T-helper 17 cell (primary cell): ENCODE measurements at regions not wholly inside any gene's neighbourhood (a gene's known extent, or its start where the extent isn't known, plus 50 kb on each side); places are given as distances from the start of the nearest gene placed in this dataset.
"Not testable (repeated sequence)": the region's sequence is repeated elsewhere in the genome, so short reads cannot be mapped to it uniquely, and the experiment has no call there.

Experiments
- ATAC-seq: fragments of 150-1000 bp; cut with Tn5 transposase; 2 replicates; pipeline ENCODE4 v1.10.0; 2021; ENCODE audit warnings: mild to moderate bottlenecking, moderate library complexity
- DNase-seq, 3 donors: peaks; one replicate each; pipeline versions ENCODE4 v3.0.0 to v3.0.0-alpha.2; 2020 to 2021
- H3K9me3 ChIP-seq: one replicate; pipeline ENCODE4 v1.7.0; 2013; ENCODE audit warnings: low read length, mild to moderate bottlenecking; ENCODE audit not compliant: control insufficient read depth, poor library complexity, severe bottlenecking
- H3K27ac Mint-ChIP-seq: one replicate; pipeline ENCODE4 v1.8.0; 2022; ENCODE audit warnings: mild to moderate bottlenecking, moderate library complexity, mixed read lengths
- H3K27me3 Mint-ChIP-seq: one replicate; pipeline ENCODE4 v1.8.0; 2022; ENCODE audit warnings: mixed read lengths
- H3K36me3 Mint-ChIP-seq: one replicate; pipeline ENCODE4 v1.8.0; 2022; ENCODE audit warnings: low read depth, mixed read lengths
- H3K4me1 Mint-ChIP-seq: one replicate; pipeline ENCODE4 v1.8.0; 2022; ENCODE audit warnings: mild to moderate bottlenecking, mixed read lengths
- H3K4me3 Mint-ChIP-seq: one replicate; pipeline ENCODE4 v1.8.0; 2022; ENCODE audit warnings: mild to moderate bottlenecking, moderate library complexity, mixed read lengths

DNA sequence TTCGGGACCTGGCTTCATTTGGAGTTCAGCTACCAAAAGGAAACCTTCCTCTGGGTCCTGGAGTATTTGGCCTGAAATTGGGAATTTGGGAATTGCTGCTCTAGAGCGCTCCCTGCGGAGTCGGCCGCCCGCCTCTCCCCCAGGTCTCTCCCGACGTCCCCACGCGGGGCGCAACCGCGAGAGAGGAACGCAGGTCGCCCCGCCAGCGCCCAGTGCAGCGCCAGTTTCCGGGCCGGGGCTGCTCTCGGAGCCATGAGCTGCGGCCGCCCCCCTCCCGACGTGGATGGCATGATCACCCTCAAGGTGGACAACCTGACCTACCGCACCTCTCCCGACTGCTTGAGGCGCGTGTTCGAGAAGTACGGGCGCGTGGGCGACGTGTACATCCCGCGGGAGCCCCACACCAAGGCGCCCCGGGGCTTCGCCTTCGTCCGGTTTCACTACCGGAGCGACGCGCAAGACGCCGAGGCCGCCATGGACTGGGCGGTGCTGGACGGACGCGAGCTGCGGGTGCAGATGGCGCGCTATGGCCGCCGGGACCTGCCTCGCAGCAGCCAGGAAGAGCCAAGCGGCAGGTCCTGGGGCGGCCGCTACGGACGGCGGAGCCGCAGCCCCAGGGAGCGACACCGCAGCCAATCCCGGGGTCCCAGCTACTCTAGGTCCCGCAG lies 529.2 kb downstream of the TNS3 start:
- H3K36me3 Mint-ChIP-seq, H3K9me3 ChIP-seq, H3K27me3 Mint-ChIP-seq, H3K4me3 Mint-ChIP-seq, ATAC-seq, H3K27ac Mint-ChIP-seq, H3K4me1 Mint-ChIP-seq, DNase-seq: not testable (repeated sequence)

DNA sequence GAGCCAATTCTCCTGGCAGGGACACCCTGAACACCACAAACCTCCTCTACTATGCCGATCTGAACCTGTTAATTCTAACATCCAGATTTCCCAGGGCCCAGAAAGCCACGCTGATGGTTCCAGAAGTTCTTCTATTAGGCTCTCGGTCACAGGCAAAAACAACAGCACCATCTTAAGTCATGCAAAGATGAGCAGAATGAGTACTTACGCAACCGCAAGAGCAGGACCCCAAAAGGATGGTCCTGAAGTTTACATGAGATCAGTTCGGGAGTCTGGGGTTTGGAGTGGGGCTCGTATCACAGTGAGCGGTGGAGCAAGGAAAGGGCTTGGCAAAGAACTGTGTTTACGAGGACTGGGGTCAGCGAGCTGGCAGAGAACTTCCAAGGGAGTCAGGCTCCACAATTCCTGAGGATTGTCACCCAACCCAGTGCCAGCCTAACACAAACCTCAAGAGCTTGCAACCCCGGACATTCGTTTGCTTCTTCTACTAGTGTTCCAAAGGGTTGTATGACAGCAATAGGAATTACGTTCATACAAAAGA lies 532.6 kb downstream of the TNS3 start:
- DNase-seq, result no peak
- Mint-ChIP-seq H3K27me3 (no peaks in the 10 kb centered on the region), H3K4me1 (no peaks in the 10 kb centered on the region), H3K36me3 (no peaks in the 10 kb centered on the region), H3K4me3 (no peak overlapping the region), H3K27ac (no peak overlapping the region)
- H3K9me3 ChIP-seq, result no peaks in the 10 kb centered on the region
- ATAC-seq, result no peak

DNA sequence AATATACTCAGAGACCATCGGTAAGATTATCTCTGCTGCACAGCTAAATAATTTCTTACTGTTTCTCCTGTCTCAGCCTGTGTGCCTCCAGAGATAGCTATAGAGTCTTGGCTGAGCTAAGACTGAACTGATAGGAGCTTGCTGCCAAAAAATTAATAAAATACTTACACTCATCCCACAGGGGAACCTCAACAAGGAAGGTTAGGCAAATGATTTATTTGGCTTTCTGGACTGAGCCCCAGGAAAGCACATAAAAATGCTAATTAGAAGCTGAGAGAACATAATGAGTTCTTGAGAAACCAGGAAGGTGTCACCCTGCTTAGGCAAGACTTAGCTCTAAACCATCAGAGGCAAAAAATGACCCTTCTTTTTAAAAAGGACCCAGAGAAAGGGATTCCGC lies 534.5 kb downstream of the TNS3 start:
- no peaks in the 10 kb centered on the region for H3K4me1 Mint-ChIP-seq
- H3K27me3 Mint-ChIP-seq, result no peaks in the 10 kb centered on the region
- H3K36me3 Mint-ChIP-seq, result no peaks in the 10 kb centered on the region
- DNase-seq (no peak), ATAC-seq (no peak)
- H3K27ac Mint-ChIP-seq, result no peak overlapping the region
- H3K9me3 ChIP-seq, result no peaks in the 10 kb centered on the region
- no peak overlapping the region for H3K4me3 Mint-ChIP-seq

DNA sequence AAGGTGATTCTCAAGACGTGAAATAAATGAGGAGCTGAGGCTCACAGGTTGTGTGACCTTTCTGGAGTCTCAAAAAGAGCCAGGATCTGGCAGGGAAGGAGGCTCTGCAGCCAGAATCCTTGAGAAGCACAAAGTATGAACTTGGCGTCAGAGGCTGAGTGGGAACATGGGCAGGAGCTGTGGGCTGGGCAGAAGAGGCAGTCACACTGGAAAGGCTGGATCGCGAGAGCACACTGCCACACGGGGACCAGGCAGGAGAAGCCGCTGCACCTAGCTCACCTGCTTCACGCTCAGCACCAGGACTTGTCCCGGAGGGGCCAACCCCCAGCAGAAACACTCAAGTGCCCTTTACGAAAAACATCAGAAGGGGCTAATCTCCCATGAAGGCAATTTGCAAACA lies 535.0 kb downstream of the TNS3 start:
- ATAC-seq (no peak), DNase-seq (no peak)
- Mint-ChIP-seq H3K27ac (no peak overlapping the region), H3K27me3 (no peaks in the 10 kb centered on the region), H3K36me3 (no peaks in the 10 kb centered on the region), H3K4me1 (no peaks in the 10 kb centered on the region), H3K4me3 (no peak overlapping the region)
- H3K9me3 ChIP-seq, result no peaks in the 10 kb centered on the region

DNA sequence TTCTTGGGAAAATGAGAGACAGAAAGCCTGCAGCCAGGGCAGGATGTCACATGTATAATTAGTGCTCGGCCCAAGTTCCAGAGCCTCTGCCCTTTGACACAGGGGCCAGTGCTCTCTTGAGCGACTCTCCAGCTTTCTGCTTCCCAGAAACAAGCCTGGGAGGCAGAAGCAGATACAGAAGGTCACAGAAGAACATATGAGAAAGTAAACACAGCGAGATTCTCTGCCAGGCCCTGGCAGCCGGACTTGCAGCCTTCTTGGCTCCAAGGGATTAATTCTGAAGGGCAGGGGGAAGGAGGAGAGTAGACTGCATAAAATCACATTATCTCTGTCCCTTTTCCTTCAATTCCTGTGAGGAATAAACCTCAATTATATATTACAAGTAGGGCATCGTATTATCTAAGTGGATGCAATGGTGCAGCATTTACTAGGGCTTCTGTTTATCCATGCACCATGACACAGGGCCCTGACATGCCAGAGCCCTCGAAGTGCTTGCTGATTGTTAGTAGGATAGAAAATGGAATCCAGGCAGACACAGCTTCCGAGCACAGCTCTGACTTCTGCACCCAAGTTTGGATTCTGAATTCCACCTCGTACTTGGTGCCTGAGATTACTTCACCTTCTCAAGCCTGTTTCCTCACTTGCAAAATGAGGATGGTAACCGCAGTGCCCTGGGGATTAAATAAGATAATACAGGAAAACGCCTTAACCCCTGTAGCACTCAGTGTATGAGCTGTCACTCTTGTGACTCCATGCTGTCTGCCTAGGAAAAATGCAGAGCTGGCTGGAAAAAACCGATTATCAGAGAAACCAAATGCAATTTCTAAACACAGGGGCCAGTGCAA lies 536.5 kb downstream of the TNS3 start:
- Mint-ChIP-seq H3K4me3 (no peak overlapping the region), H3K27me3 (no peaks in the 10 kb centered on the region), H3K36me3 (no peaks in the 10 kb centered on the region), H3K4me1 (no peaks in the 10 kb centered on the region), H3K27ac (no peak overlapping the region)
- DNase-seq (no peak), ATAC-seq (no peak)
- no peaks in the 10 kb centered on the region for H3K9me3 ChIP-seq

DNA sequence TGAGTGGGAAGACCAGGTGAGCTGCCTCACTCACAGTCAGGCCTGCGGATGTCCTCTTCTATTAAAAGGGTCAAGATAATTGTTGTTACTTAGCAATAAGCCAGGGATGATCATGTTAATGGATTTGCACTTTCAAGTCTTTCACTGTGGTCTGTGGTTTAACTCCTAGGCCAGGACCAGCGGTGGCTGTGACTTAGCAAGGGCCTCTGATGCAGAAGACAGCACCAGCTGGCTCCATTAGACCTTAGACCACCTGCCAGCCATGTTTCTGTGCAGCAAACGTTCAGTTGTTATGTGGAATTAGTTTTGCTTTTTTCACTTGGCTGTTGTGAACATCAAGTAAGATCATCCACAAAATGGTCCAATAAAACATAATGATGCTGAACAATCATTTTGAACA lies 537.3 kb downstream of the TNS3 start:
- H3K9me3 ChIP-seq, result no peaks in the 10 kb centered on the region
- no peaks in the 10 kb centered on the region for H3K4me1 Mint-ChIP-seq
- no peak overlapping the region for H3K27ac Mint-ChIP-seq
- ATAC-seq, result no peak
- H3K36me3 Mint-ChIP-seq, result no peaks in the 10 kb centered on the region
- no peak for DNase-seq
- no peaks in the 10 kb centered on the region for H3K27me3 Mint-ChIP-seq
- no peak overlapping the region for H3K4me3 Mint-ChIP-seq

DNA sequence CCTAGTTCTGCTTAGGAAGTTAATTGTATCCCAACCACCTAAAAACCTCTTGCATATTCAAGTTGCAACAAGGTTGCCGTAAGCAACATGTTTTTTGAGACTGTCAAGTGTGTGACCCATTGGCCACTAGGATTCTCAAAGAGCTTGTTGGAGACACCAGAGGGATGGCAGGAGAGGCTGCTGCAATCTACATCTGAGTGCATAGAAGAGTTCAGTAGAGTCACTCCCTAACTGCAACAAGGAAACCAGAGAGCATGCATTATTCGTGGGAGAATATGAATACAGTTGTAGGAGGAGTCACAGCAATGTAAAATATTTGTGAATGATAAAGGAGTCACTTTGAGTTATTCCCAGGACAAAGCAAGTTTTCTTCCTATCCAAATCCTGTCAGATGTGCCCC lies 538.6 kb downstream of the TNS3 start:
- Mint-ChIP-seq H3K27ac (no peak overlapping the region), H3K36me3 (no peaks in the 10 kb centered on the region), H3K27me3 (no peaks in the 10 kb centered on the region), H3K4me3 (no peak overlapping the region), H3K4me1 (no peaks in the 10 kb centered on the region)
- ATAC-seq (no peak), DNase-seq (no peak)
- no peaks in the 10 kb centered on the region for H3K9me3 ChIP-seq

DNA sequence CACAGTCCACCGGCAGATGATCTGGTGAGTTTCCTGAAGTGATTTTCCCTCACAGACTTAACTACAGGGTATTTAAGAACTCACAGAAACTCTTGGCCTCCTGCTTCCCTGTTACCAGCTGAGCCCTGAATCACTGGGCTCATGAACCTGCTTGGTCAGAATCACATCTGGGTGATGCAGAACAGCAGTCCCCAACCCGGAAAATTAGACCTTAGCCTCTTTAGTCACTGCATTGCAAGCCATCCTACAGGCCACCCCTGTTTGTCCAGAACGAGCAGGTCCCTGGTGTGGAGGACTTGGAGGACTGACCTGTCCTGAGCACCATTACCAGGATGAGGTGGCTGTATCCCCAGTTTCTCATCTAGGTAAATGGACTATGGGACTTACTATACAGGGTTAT lies 539.2 kb downstream of the TNS3 start:
- no peak for DNase-seq
- H3K27me3 Mint-ChIP-seq, result no peaks in the 10 kb centered on the region
- no peaks in the 10 kb centered on the region for H3K36me3 Mint-ChIP-seq
- no peaks in the 10 kb centered on the region for H3K4me1 Mint-ChIP-seq
- no peaks in the 10 kb centered on the region for H3K9me3 ChIP-seq
- H3K4me3 Mint-ChIP-seq, result no peak overlapping the region
- no peak for ATAC-seq
- no peak overlapping the region for H3K27ac Mint-ChIP-seq

DNA sequence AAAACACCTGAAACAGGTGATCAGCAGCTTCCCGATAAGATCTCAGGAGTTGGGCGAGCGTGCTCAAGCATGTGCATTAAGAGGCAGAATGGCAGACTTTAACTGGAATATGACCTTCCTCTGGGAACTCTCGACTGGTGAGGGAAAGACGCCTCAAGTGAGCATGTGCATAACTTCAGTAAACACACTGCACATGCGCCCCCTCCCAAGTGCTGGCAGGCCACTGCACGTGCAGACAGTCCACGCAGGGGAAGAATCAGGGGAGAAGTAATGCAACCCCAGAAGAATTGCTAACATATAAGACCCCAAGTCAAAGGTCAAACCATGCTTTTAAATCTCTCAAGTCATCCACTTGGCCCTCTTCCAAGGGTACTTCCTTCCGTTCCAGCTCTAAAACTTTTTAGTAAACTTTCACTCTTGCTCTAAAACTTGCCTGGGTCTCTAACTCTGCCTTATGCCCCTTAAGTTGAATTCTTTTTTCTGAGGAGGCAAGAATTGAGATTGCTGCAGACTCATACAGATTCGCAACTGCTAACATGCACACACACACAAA lies 541.0 kb downstream of the TNS3 start:
- Mint-ChIP-seq H3K27ac (no peak overlapping the region), H3K36me3 (no peaks in the 10 kb centered on the region), H3K4me1 (no peaks in the 10 kb centered on the region), H3K27me3 (no peaks in the 10 kb centered on the region), H3K4me3 (no peak overlapping the region)
- no peaks in the 10 kb centered on the region for H3K9me3 ChIP-seq
- DNase-seq, result no peak
- no peak for ATAC-seq

DNA sequence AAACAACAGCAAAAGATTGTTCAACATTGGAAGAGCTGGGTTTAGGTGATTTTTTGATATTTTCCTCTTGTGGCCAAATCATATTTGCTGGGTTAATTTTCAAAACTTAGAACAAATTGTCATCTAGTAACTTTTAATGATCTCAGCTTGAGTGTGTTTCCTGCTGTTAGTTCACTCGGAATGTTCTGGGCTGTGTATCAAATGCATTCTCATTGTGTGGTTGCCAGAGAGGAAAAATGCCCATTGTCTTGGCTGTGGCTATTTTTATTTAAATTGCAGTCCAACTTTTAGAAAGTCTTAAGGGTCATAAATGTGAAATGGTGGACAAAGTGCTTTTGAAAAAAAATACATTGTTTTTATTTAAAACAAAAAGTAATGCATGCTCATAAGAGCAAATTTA lies 542.0 kb downstream of the TNS3 start:
- no peak for DNase-seq
- no peaks in the 10 kb centered on the region for H3K9me3 ChIP-seq
- ATAC-seq, result no peak
- H3K27me3 Mint-ChIP-seq, result no peaks in the 10 kb centered on the region
- no peak overlapping the region for H3K4me3 Mint-ChIP-seq
- no peaks in the 10 kb centered on the region for H3K4me1 Mint-ChIP-seq
- H3K27ac Mint-ChIP-seq, result no peak overlapping the region
- H3K36me3 Mint-ChIP-seq, result no peaks in the 10 kb centered on the region

DNA sequence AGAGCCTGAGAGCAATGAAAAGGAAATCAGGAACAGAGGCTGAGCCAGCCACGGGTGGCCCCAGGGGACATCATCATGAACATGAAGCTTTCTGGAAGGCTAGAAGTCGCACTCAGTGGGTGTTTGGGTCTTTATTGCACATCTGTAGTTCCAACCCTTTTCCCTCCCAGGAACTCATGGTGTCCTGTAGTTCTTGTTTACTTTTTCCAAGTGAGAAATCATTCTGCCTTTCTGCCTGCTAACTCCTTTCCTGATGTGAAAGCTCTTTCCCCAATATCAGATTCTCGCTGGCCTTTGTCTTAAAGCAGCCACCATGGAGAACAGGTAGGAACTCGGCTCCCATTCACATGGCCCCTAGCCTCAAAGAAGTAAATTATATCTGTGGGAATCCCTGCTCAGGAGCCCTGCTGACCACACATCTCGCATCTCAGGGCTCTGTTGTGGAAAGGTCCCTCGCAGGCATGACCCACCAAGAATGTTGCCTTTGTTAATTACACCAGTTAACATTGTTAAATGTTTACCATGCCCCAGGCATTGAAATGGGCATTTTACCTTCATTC lies 542.7 kb downstream of the TNS3 start:
- no peaks in the 10 kb centered on the region for H3K27me3 Mint-ChIP-seq
- no peaks in the 10 kb centered on the region for H3K4me1 Mint-ChIP-seq
- no peak overlapping the region for H3K4me3 Mint-ChIP-seq
- no peaks in the 10 kb centered on the region for H3K36me3 Mint-ChIP-seq
- DNase-seq (no peak), ATAC-seq (no peak)
- no peaks in the 10 kb centered on the region for H3K9me3 ChIP-seq
- H3K27ac Mint-ChIP-seq, result no peak overlapping the region

DNA sequence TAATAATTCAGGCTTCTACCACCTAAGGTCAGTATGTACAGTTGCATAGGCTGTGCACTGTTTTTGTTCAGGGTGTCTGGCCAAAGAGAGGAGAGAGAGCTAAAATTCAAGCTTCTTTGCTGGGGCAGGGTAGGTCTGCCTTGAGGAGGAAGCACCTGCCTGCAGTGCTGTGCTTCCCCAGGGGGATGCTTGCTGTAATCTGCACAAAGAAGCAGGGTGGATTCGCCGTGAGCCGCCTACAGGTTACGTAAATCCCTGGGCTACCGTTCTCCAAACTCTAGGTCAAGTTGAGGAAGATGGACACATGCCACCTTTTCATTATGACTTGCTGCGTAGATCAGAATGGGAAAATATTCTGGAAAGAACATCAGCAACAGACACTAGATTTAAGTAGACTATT lies 543.3 kb downstream of the TNS3 start:
- Mint-ChIP-seq H3K4me3 (no peak overlapping the region), H3K4me1 (no peaks in the 10 kb centered on the region), H3K27me3 (no peaks in the 10 kb centered on the region), H3K36me3 (no peaks in the 10 kb centered on the region), H3K27ac (no peak overlapping the region)
- H3K9me3 ChIP-seq, result no peaks in the 10 kb centered on the region
- DNase-seq, result no peak
- no peak for ATAC-seq

DNA sequence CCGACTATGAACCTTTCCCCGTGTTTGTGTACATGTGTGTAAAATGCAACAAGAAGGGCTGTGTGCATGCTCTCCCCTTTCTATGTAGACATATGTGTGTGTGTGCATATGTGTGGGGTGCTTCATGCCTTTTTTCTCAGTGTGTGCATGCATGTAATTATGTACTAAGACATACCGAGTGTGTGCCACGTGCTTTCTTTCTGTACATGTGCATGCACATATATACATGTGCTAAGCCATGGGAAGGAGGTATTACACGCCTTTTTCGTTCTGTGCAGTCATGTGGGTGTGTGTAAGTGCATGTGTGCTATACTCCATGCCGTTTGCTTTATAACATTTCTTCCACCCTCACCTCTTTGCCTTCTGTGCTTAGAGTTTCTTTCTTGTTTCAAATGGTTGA lies 544.3 kb downstream of the TNS3 start:
- no peak for DNase-seq
- no peak for ATAC-seq
- no peak overlapping the region for H3K4me3 Mint-ChIP-seq
- no peaks in the 10 kb centered on the region for H3K9me3 ChIP-seq
- H3K27me3 Mint-ChIP-seq, result no peaks in the 10 kb centered on the region
- no peak overlapping the region for H3K27ac Mint-ChIP-seq
- H3K4me1 Mint-ChIP-seq, result no peaks in the 10 kb centered on the region
- no peaks in the 10 kb centered on the region for H3K36me3 Mint-ChIP-seq
